Panc1 (cell line): ENCODE measurements at regions not wholly inside any gene's neighbourhood (a gene's known extent, or its start where the extent isn't known, plus 50 kb on each side); places are given as distances from the start of the nearest gene placed in this dataset.

Experiments
- POLR2AphosphoS5 ChIP-seq: IDR thresholded peaks from 2 replicates; pipeline ENCODE4 v1.6.1; 2012; ENCODE audit warnings: mild to moderate bottlenecking, low read depth, low read length, moderate library complexity
- SIN3A ChIP-seq: IDR thresholded peaks from 2 replicates; pipeline ENCODE4 v1.6.1; 2012; ENCODE audit warnings: low read depth, mild to moderate bottlenecking, low read length, moderate library complexity, borderline replicate concordance; ENCODE audit not compliant: insufficient read depth
- TF ChIP-seq, protein P1 (sequence below): fragments of 450-650 bp; IDR thresholded peaks from 2 replicates; pipeline ENCODE4 v1.5.1; 2017; ENCODE audit warnings: mild to moderate bottlenecking

DNA sequence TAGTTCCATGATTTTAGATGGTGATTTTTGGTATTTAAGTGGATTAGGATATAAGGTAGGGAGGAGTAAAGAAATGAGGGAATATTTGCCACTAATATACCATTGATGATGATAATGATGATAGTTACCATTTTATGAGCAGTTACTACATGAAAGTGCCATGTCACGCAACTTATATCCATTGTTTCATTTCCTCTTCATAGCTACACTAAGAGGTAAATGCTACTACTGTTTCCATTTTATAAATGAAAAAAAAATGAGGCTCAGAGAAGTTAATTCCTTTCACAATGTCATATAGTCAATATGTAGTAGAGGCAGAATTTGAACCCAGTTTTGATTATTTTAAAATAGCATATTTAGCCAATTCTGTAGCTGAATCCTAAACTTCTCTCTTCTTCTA lies 112.2 kb upstream of the ADRA1B start:
- TF ChIP-seq, protein P1, sequence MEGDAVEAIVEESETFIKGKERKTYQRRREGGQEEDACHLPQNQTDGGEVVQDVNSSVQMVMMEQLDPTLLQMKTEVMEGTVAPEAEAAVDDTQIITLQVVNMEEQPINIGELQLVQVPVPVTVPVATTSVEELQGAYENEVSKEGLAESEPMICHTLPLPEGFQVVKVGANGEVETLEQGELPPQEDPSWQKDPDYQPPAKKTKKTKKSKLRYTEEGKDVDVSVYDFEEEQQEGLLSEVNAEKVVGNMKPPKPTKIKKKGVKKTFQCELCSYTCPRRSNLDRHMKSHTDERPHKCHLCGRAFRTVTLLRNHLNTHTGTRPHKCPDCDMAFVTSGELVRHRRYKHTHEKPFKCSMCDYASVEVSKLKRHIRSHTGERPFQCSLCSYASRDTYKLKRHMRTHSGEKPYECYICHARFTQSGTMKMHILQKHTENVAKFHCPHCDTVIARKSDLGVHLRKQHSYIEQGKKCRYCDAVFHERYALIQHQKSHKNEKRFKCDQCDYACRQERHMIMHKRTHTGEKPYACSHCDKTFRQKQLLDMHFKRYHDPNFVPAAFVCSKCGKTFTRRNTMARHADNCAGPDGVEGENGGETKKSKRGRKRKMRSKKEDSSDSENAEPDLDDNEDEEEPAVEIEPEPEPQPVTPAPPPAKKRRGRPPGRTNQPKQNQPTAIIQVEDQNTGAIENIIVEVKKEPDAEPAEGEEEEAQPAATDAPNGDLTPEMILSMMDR = no peak
- TF ChIP-seq POLR2AphosphoS5 (no peak), SIN3A (no peak)
